C4-2B (cell line): ENCODE measurements at regions not wholly inside any gene's neighbourhood (a gene's known extent, or its start where the extent isn't known, plus 50 kb on each side); places are given as distances from the start of the nearest gene placed in this dataset.

Experiments
- CTCF ChIP-seq: fragments of 450-650 bp; conservative IDR thresholded peaks from 2 replicates; pipeline ENCODE4 v1.5.1; 2017; ENCODE audit warnings: mild to moderate bottlenecking
- ZFX ChIP-seq: fragments of 450-650 bp; IDR thresholded peaks from 2 replicates; pipeline ENCODE4 v1.6.1; 2017

- TF ChIP-seq CTCF: peak; percentile 92
- no peak for TF ChIP-seq ZFX
Measured at GRCh38 chr1:30085811-30086770, 637.3 kb downstream of the MATN1 start.
